K562 (cell line): ENCODE measurements at regions not wholly inside any gene's neighbourhood (a gene's known extent, or its start where the extent isn't known, plus 50 kb on each side); places are given as distances from the start of the nearest gene placed in this dataset.

ENCODE experiments used
- ATAC-seq: fragments of 200-7000 bp; cut with Tn5 transposase; 3 replicates; pipeline ENCODE4 v1.9.1; 2020; ENCODE audit warnings: moderate library complexity
- BruUV-seq: library from RNA; stranded (reverse); fragments of 400-500 nt; replicated peaks from 2 replicates; lab custom pipeline; 2021; lab: Mats Ljungman, UMichigan
- CTCF ChIA-PET: fragments of 300-600 bp; formaldehyde crosslinking; extraction: SDS; loops from one replicate; lab custom pipeline; 2021; ENCODE audit warnings: low intra/inter-chr PET ratio; lab: Yijun Ruan, JAX
- POLR2A ChIA-PET: fragments of 300-600, 350-650 bp; sonication (Branson Sonifier 250); formaldehyde crosslinking; extraction: SDS; loops from one replicate; lab custom pipeline; 2021; ENCODE audit warnings: antibody characterized with exemption, inconsistent platforms; lab: Yijun Ruan, JAX
- DNase-seq, 4 experiments: peaks; one replicate each; pipeline versions ENCODE4 v3.0.0 to v3.0.0-alpha.2; 2011 to 2018; ENCODE audit warnings: low spot score in 3 of 4, mixed read lengths in 3 of 4; ENCODE audit errors: extremely low read depth in 1 of 4
- FAIRE-seq: peaks from 2 replicates; lab custom pipeline; 2011; peaks lifted over from hg19 to GRCh38; lab: Jason Lieb, UNC
- H2AFZ ChIP-seq: 2 replicates; pipeline ENCODE4 v1.6.0; 2011; ENCODE audit warnings: low read depth, low read length, control low read depth, inconsistent platforms
- H3K27ac ChIP-seq: fragments of 200-600 bp; 3 replicates; pipeline ENCODE4 v1.8.0; 2011; ENCODE audit warnings: low read depth, mild to moderate bottlenecking, control low read depth, inconsistent platforms, low read length, moderate library complexity, mixed read lengths; ENCODE audit errors: extremely low read depth
- H3K27me3 ChIP-seq, 2 experiments: fragments of 300-600 bp in 1 of 2; 2 replicates in 1 of 2; 3 replicates in 1 of 2; pipeline versions ENCODE4 v1.6.0 to v1.8.0; 2011; ENCODE audit warnings: inconsistent platforms in 2 of 2, low read length in 2 of 2, mild to moderate bottlenecking in 1 of 2, mixed read lengths in 1 of 2, moderate library complexity in 1 of 2; ENCODE audit not compliant: control insufficient read depth in 2 of 2, insufficient read depth in 2 of 2
- H3K36me3 ChIP-seq: fragments of 300-600 bp; 3 replicates; pipeline ENCODE4 v1.8.0; 2011; ENCODE audit warnings: mild to moderate bottlenecking, low read length, inconsistent platforms; ENCODE audit not compliant: control insufficient read depth, insufficient read depth
- H3K4me1 ChIP-seq, 2 experiments: fragments of 200-600 bp in 1 of 2; replicated peaks in 1 of 2; 2 replicates in 1 of 2; 3 replicates in 1 of 2; pipeline versions ENCODE4 v1.5.1 to v1.8.0; 2011; ENCODE audit warnings: inconsistent platforms in 2 of 2, low read length in 2 of 2, mild to moderate bottlenecking in 1 of 2, mixed read lengths in 1 of 2, moderate library complexity in 1 of 2; ENCODE audit not compliant: control insufficient read depth in 2 of 2, insufficient read depth in 2 of 2
- H3K4me2 ChIP-seq: 2 replicates; pipeline ENCODE4 v1.6.1; 2011; ENCODE audit warnings: low read length, control low read depth, inconsistent platforms, mixed read lengths; ENCODE audit not compliant: insufficient read depth
- H3K4me3 ChIP-seq: fragments of 200-600 bp; sonication (generic), shearing (Covaris generic); 2 replicates; pipeline ENCODE4 v1.5.1; 2016; ENCODE audit warnings: control low read depth, inconsistent platforms
- H3K79me2 ChIP-seq: fragments of 200-600 bp; 3 replicates; pipeline ENCODE4 v1.8.0; 2011; ENCODE audit warnings: low read length, inconsistent platforms; ENCODE audit not compliant: control insufficient read depth, insufficient read depth
- H3K9ac ChIP-seq, 2 experiments: 2 replicates each; pipeline versions ENCODE4 v1.6.0 to v1.6.1; 2011; ENCODE audit warnings: low read depth in 2 of 2, low read length in 2 of 2, control low read depth in 1 of 2, inconsistent platforms in 1 of 2, mild to moderate bottlenecking in 1 of 2, mixed read lengths in 1 of 2; ENCODE audit not compliant: insufficient read depth in 1 of 2
- H3K9me1 ChIP-seq: one replicate; pipeline ENCODE4 v1.6.0; 2011; ENCODE audit warnings: inconsistent platforms, mild to moderate bottlenecking, low read length, moderate library complexity; ENCODE audit not compliant: control insufficient read depth, insufficient read depth
- H3K9me3 ChIP-seq: replicated peaks from 2 replicates; pipeline ENCODE4 v1.5.1; 2011; ENCODE audit warnings: low read depth, low read length, inconsistent platforms; ENCODE audit not compliant: control insufficient read depth, insufficient read depth
- H4K20me1 ChIP-seq: replicated peaks from 2 replicates; pipeline ENCODE4 v1.6.1; 2011; ENCODE audit warnings: low read length, inconsistent platforms, mixed read lengths; ENCODE audit not compliant: control insufficient read depth, insufficient read depth
- EP300 ChIP-seq: IDR thresholded peaks from 2 replicates; pipeline ENCODE4 v1.6.1; 2012; ENCODE audit warnings: low read length, improper control_type of control experiment
- FOXO4 ChIP-seq: fragments of 450-650 bp; formaldehyde crosslinking; IDR thresholded peaks from 2 replicates; pipeline ENCODE4 v1.4.0; 2020; ENCODE audit warnings: mild to moderate bottlenecking, moderate library complexity
- MCM3 ChIP-seq: fragments of 450-650 bp; IDR thresholded peaks from 2 replicates; pipeline ENCODE4 v1.6.1; 2016
- MIER1 ChIP-seq: fragments of 450-650 bp; IDR thresholded peaks from 2 replicates; pipeline ENCODE4 v1.6.1; 2016; ENCODE audit warnings: antibody characterized with exemption, mild to moderate bottlenecking, low read depth
- RBFOX2 ChIP-seq: fragments of 200-400 bp; formaldehyde crosslinking; IDR thresholded peaks from 2 replicates; pipeline ENCODE4 v1.6.1; 2017; ENCODE audit warnings: low read depth, mild to moderate bottlenecking, low read length, moderate library complexity
- SIX5 ChIP-seq, 2 experiments: IDR thresholded peaks; 2 replicates each; pipeline ENCODE4 v1.6.1; 2011; ENCODE audit warnings: low read length in 2 of 2, borderline replicate concordance in 1 of 2, low read depth in 1 of 2, mild to moderate bottlenecking in 1 of 2, moderate library complexity in 1 of 2; ENCODE audit not compliant: insufficient read depth in 1 of 2
- ZBTB1 ChIP-seq: sonication (generic); formaldehyde crosslinking; IDR thresholded peaks from 2 replicates; pipeline ENCODE4 v1.8.1; 2023; ENCODE audit warnings: missing genetic modification reagents, low read depth, mild to moderate bottlenecking, borderline replicate concordance
- ZNF398 ChIP-seq: fragments of 250-450 bp; sonication (Bioruptor Pico); IDR thresholded peaks from 2 replicates; pipeline ENCODE4 v1.8.0; 2021; ENCODE audit warnings: moderate library complexity, mild to moderate bottlenecking, inconsistent platforms
- ZNF707 ChIP-seq: fragments of 250-450 bp; sonication (Bioruptor Pico); conservative IDR thresholded peaks from 2 replicates; pipeline ENCODE4 v1.8.0; 2022; ENCODE audit warnings: inconsistent platforms, mild to moderate bottlenecking, moderate library complexity
- WGBS: fragments of 100-300 bp; shearing (Covaris generic); methylation state at CpG from one replicate; pipeline ENCODE4 v1.1.6; 2016; ENCODE audit warnings: low coverage, mixed read lengths; ENCODE audit not compliant: insufficient coverage; ENCODE audit errors: missing lambda C conversion rate; 5-methylcytosine and 5-hydroxymethylcytosine counted together
- in situ Hi-C: fragments of 300-500 bp; cut with MboI; formaldehyde crosslinking; loops from 4 replicates; pipeline ENCODE4 v1.15.0; 2018; ENCODE audit warnings: inconsistent platforms, mixed read lengths
- intact Hi-C: fragments of 100-400 bp; cut with micrococcal nuclease; formaldehyde crosslinking; loops from 2 replicates; pipeline ENCODE4 v1.14.2; 2022
- TF ChIP-seq, protein P1 (sequence below): IDR thresholded peaks from 2 replicates; pipeline ENCODE4 v1.6.1; 2014; ENCODE audit warnings: antibody characterized with exemption
- TF ChIP-seq, protein P2 (sequence below): sonication (generic); formaldehyde crosslinking; IDR thresholded peaks from 2 replicates; pipeline ENCODE4 v1.8.1; 2023; ENCODE audit warnings: mild to moderate bottlenecking, missing genetic modification reagents

GRCh38 chr2:41949883-41950665, 97.7 kb upstream of the PKDCC start:
- Histone ChIP-seq H3K9ac (no peak overlapping the region), H3K27ac (no peak overlapping the region), H4K20me1 (no peaks in the 10 kb centered on the region), H3K9me1 (no peaks in the 10 kb centered on the region), H3K4me2 (no peak overlapping the region), H2AFZ (no peak overlapping the region), H3K36me3 (no peaks in the 10 kb centered on the region), H3K27me3 (peaks cover 2 to 23% of the 10 kb centered on the region in 2 experiments; a peak in 4 of 5 replicates), H3K9me3 (no peaks in the 10 kb centered on the region), H3K4me3 (no peak overlapping the region), H3K79me2 (no peaks in the 10 kb centered on the region), H3K4me1 (peaks cover 0 to 6% of the 10 kb centered on the region in 2 experiments; a peak in 2 of 5 replicates)
- CTCF ChIA-PET: no interaction called here
- in situ Hi-C loops (no loop called here), intact Hi-C loops (no loop called here)
- no TSS peak for BruUV-seq
- POLR2A ChIA-PET: no interaction called here
- WGBS: 13% methylated on average over 4 of the region's 4 CpGs
- TF ChIP-seq EP300: no peak
- TF ChIP-seq, protein P1, sequence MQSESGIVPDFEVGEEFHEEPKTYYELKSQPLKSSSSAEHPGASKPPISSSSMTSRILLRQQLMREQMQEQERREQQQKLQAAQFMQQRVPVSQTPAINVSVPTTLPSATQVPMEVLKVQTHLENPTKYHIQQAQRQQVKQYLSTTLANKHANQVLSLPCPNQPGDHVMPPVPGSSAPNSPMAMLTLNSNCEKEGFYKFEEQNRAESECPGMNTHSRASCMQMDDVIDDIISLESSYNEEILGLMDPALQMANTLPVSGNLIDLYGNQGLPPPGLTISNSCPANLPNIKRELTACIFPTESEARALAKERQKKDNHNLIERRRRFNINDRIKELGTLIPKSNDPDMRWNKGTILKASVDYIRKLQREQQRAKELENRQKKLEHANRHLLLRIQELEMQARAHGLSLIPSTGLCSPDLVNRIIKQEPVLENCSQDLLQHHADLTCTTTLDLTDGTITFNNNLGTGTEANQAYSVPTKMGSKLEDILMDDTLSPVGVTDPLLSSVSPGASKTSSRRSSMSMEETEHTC: no peak
- no peak for TF ChIP-seq ZNF398 (CRISPR knock-in tag)
- TF ChIP-seq FOXO4 (CRISPR knock-in tag): no peak
- TF ChIP-seq, protein P2, sequence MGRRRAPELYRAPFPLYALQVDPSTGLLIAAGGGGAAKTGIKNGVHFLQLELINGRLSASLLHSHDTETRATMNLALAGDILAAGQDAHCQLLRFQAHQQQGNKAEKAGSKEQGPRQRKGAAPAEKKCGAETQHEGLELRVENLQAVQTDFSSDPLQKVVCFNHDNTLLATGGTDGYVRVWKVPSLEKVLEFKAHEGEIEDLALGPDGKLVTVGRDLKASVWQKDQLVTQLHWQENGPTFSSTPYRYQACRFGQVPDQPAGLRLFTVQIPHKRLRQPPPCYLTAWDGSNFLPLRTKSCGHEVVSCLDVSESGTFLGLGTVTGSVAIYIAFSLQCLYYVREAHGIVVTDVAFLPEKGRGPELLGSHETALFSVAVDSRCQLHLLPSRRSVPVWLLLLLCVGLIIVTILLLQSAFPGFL (CRISPR knock-in tag): no peak
- no peak for TF ChIP-seq ZNF707 (CRISPR knock-in tag)
- no peak for TF ChIP-seq MCM3
- TF ChIP-seq SIX5 (IDR thresholded peaks at IDR 0.05; ENCODE audit: borderline replicate concordance in 1 of 2, insufficient read depth in 1 of 2, low read depth in 1 of 2, low read length in 2 of 2): no peak
- no peak for TF ChIP-seq ZBTB1 (CRISPR knock-in tag)
- TF ChIP-seq RBFOX2: no peak
- no peak for TF ChIP-seq MIER1
- ATAC-seq: no peak
- no peak for DNase-seq
- no peak for FAIRE-seq
